HEK293 (cell line): ENCODE measurements at regions not wholly inside any gene's neighbourhood (a gene's known extent, or its start where the extent isn't known, plus 50 kb on each side); places are given as distances from the start of the nearest gene placed in this dataset.

Experiments used
- CTCF ChIA-PET: fragments of 350-600 bp; formaldehyde crosslinking; extraction: SDS; loops from one replicate; lab custom pipeline; 2021; ENCODE audit warnings: antibody characterized with exemption; lab: Yijun Ruan, JAX
- POLR2A ChIA-PET: fragments of 300-600 bp; formaldehyde crosslinking; extraction: SDS; loops from one replicate; lab custom pipeline; 2020; ENCODE audit warnings: antibody characterized with exemption, inconsistent platforms; lab: Yijun Ruan, JAX
- H3K27ac ChIP-seq: fragments of 200-500 bp; sonication (Bioruptor generic); 2 replicates; pipeline ENCODE4 v1.5.1; 2014; ENCODE audit warnings: low read depth, low read length, control low read depth, inconsistent platforms; ENCODE audit errors: extremely low read depth
- H3K36me3 ChIP-seq, 2 experiments: fragments of 200-500 bp in 1 of 2; sonication (Bioruptor generic) in 1 of 2; 1 replicate in 1 of 2; 2 replicates in 1 of 2; pipeline ENCODE4 v1.5.1; 2014 to 2017; ENCODE audit warnings: inconsistent platforms in 2 of 2, low read length in 2 of 2; ENCODE audit not compliant: control insufficient read depth in 2 of 2, insufficient read depth in 1 of 2
- H3K4me1 ChIP-seq: fragments of 200-500 bp; sonication (Bioruptor generic); 2 replicates; pipeline ENCODE4 v1.5.1; 2014; ENCODE audit warnings: mild to moderate bottlenecking, low read length, inconsistent platforms; ENCODE audit not compliant: control insufficient read depth, insufficient read depth
- H3K4me3 ChIP-seq: 2 replicates; pipeline ENCODE4 v1.5.1; 2011; ENCODE audit warnings: low read depth, mild to moderate bottlenecking, control low read depth, low read length, moderate library complexity
- H3K9me3 ChIP-seq: fragments of 200-500 bp; sonication (Bioruptor generic); 2 replicates; pipeline ENCODE4 v1.5.1; 2014; ENCODE audit warnings: low read depth, low read length, inconsistent platforms; ENCODE audit not compliant: control insufficient read depth, insufficient read depth
- MEIS1 ChIP-seq: sonication (generic); formaldehyde crosslinking; IDR thresholded peaks from 2 replicates; pipeline ENCODE4 v1.8.1; 2022; ENCODE audit warnings: missing genetic modification reagents, mild to moderate bottlenecking, borderline replicate concordance
- PRDM2 ChIP-seq: fragments of 450-650 bp; formaldehyde crosslinking; IDR thresholded peaks from 2 replicates; pipeline ENCODE4 v1.5.1; 2016; ENCODE audit warnings: missing biosample characterization, missing genetic modification characterization, borderline replicate concordance
- REPIN1 ChIP-seq: fragments of 450-650 bp; formaldehyde crosslinking; IDR thresholded peaks from 2 replicates; pipeline ENCODE4 v1.5.1; 2017; ENCODE audit warnings: missing biosample characterization, missing genetic modification characterization, low read depth
- ZBTB17 ChIP-seq: fragments of 450-650 bp; formaldehyde crosslinking; IDR thresholded peaks from 2 replicates; pipeline ENCODE4 v1.5.1; 2016; ENCODE audit warnings: missing biosample characterization, missing genetic modification characterization
- ZBTB7A ChIP-seq: fragments of 450-650 bp; formaldehyde crosslinking; IDR thresholded peaks from 2 replicates; pipeline ENCODE4 v1.5.1; 2016; ENCODE audit warnings: low read depth, missing biosample characterization, missing genetic modification characterization
- ZFP3 ChIP-seq: fragments of 450-650 bp; formaldehyde crosslinking; IDR thresholded peaks from 2 replicates; pipeline ENCODE4 v1.5.1; 2016; ENCODE audit warnings: low read depth, missing biosample characterization, missing genetic modification characterization
- ZNF18 ChIP-seq: fragments of 450-650 bp; formaldehyde crosslinking; IDR thresholded peaks from 2 replicates; pipeline ENCODE4 v1.5.1; 2016; ENCODE audit warnings: missing biosample characterization, missing genetic modification characterization
- ZNF202 ChIP-seq: fragments of 450-650 bp; formaldehyde crosslinking; IDR thresholded peaks from 2 replicates; pipeline ENCODE4 v1.5.1; 2016; ENCODE audit warnings: missing biosample characterization, missing genetic modification characterization, borderline replicate concordance
- ZNF221 ChIP-seq: fragments of 450-650 bp; formaldehyde crosslinking; IDR thresholded peaks from 2 replicates; pipeline ENCODE4 v1.5.1; 2017; ENCODE audit warnings: missing biosample characterization, missing genetic modification characterization, borderline replicate concordance
- ZNF223 ChIP-seq: fragments of 450-650 bp; formaldehyde crosslinking; IDR thresholded peaks from 2 replicates; pipeline ENCODE4 v1.5.1; 2016; ENCODE audit warnings: missing biosample characterization, missing genetic modification characterization
- ZNF23 ChIP-seq: fragments of 450-650 bp; formaldehyde crosslinking; IDR thresholded peaks from 2 replicates; pipeline ENCODE4 v1.5.1; 2016; ENCODE audit warnings: missing biosample characterization, missing genetic modification characterization, borderline replicate concordance
- ZNF26 ChIP-seq: fragments of 450-650 bp; formaldehyde crosslinking; IDR thresholded peaks from 2 replicates; pipeline ENCODE4 v1.5.1; 2016; ENCODE audit warnings: missing biosample characterization, missing genetic modification characterization
- ZNF280C ChIP-seq: fragments of 450-650 bp; formaldehyde crosslinking; IDR thresholded peaks from 2 replicates; pipeline ENCODE4 v1.5.1; 2016; ENCODE audit warnings: missing biosample characterization, missing genetic modification characterization
- ZNF335 ChIP-seq: fragments of 450-650 bp; formaldehyde crosslinking; conservative IDR thresholded peaks from 2 replicates; pipeline ENCODE4 v1.5.1; 2016; ENCODE audit warnings: missing biosample characterization, missing genetic modification characterization
- ZNF354C ChIP-seq: fragments of 450-650 bp; formaldehyde crosslinking; IDR thresholded peaks from 2 replicates; pipeline ENCODE4 v1.5.1; 2016; ENCODE audit warnings: missing biosample characterization, missing genetic modification characterization, low read depth, borderline replicate concordance
- ZNF391 ChIP-seq: fragments of 450-650 bp; formaldehyde crosslinking; IDR thresholded peaks from 2 replicates; pipeline ENCODE4 v1.5.1; 2016; ENCODE audit warnings: low read depth, missing biosample characterization, missing genetic modification characterization, borderline replicate concordance
- ZNF398 ChIP-seq: fragments of 450-650 bp; formaldehyde crosslinking; IDR thresholded peaks from 2 replicates; pipeline ENCODE4 v1.5.1; 2017; ENCODE audit warnings: missing biosample characterization, missing genetic modification characterization
- ZNF544 ChIP-seq: fragments of 450-650 bp; formaldehyde crosslinking; IDR thresholded peaks from 2 replicates; pipeline ENCODE4 v1.5.0; 2017; ENCODE audit warnings: missing biosample characterization, missing genetic modification characterization
- ZNF600 ChIP-seq: fragments of 450-650 bp; formaldehyde crosslinking; IDR thresholded peaks from 2 replicates; pipeline ENCODE4 v1.5.1; 2016; ENCODE audit warnings: missing biosample characterization, missing genetic modification characterization
- ZNF645 ChIP-seq: fragments of 450-650 bp; formaldehyde crosslinking; IDR thresholded peaks from 2 replicates; pipeline ENCODE4; 2016; ENCODE audit warnings: missing biosample characterization, missing genetic modification characterization
- ZNF791 ChIP-seq: fragments of 450-650 bp; formaldehyde crosslinking; IDR thresholded peaks from 2 replicates; pipeline ENCODE4 v1.5.1; 2016; ENCODE audit warnings: missing biosample characterization, missing genetic modification characterization
- ZSCAN23 ChIP-seq: fragments of 450-650 bp; formaldehyde crosslinking; IDR thresholded peaks from 2 replicates; pipeline ENCODE4 v1.5.1; 2016; ENCODE audit warnings: missing biosample characterization, missing genetic modification characterization

- Histone ChIP-seq H3K4me1 (peaks cover 8% of the 10 kb centered on the region; the same call in 1 of the 2 replicates), H3K9me3 (no peaks in the 10 kb centered on the region), H3K4me3 (no peak overlapping the region), H3K27ac (peak overlapping the region; percentile 62), H3K36me3 (no peaks in the 10 kb centered on the region)
- ChIA-PET POLR2A (interaction anchor here (0.5 to 1.8 kb wide), 2 partner anchors 26 to 418 kb away, joined by 3 to 6 read pairs; partner anchors contain the start of gene ADAM10), CTCF (interaction anchor here (0.6 to 0.7 kb wide), 2 partner anchors 59 to 252 kb away, joined by 3 to 4 read pairs; no protein-coding TSS in a partner anchor)
- TF ChIP-seq ZNF398 (peak; percentile 90), ZNF221 (tag by site-specific recombination) (no peak), ZNF600 (tag by site-specific recombination) (no peak), ZNF645 (no peak), ZSCAN23 (tag by site-specific recombination) (peak; percentile 89), MEIS1 (CRISPR knock-in tag) (peak; percentile 90), ZNF391 (tag by site-specific recombination) (peak; percentile 88; the same call in 1 of the 2 replicates), ZNF335 (tag by site-specific recombination) (peak; percentile 42; the same call in 1 of the 2 replicates), ZNF26 (tag by site-specific recombination) (no peak), ZNF544 (tag by site-specific recombination) (no peak), ZNF202 (tag by site-specific recombination) (no peak), ZBTB7A (tag by site-specific recombination) (peak; percentile 72; the same call in 1 of the 2 replicates), PRDM2 (no peak), ZNF280C (no peak), ZNF791 (tag by site-specific recombination) (no peak), ZNF23 (no peak), ZNF354C (tag by site-specific recombination) (no peak), ZNF18 (tag by site-specific recombination) (peak; percentile 27; the same call in 1 of the 2 replicates), ZFP3 (tag by site-specific recombination) (no peak), ZBTB17 (tag by site-specific recombination) (peak; percentile 97), REPIN1 (tag by site-specific recombination) (no peak), ZNF223 (no peak)
Measured at GRCh38 chr15:58331913-58332675, 99.7 kb upstream of the LIPC start.
